GM12872 (cell line): ENCODE measurements at regions not wholly inside any gene's neighbourhood (a gene's known extent, or its start where the extent isn't known, plus 50 kb on each side); places are given as distances from the start of the nearest gene placed in this dataset.

ENCODE experiments used
- TF ChIP-seq, protein P1 (sequence below): IDR thresholded peaks from 3 replicates; pipeline ENCODE4 v1.5.1; 2011; ENCODE audit warnings: low read depth, mild to moderate bottlenecking, low read length, moderate library complexity; ENCODE audit not compliant: insufficient read depth

DNA sequence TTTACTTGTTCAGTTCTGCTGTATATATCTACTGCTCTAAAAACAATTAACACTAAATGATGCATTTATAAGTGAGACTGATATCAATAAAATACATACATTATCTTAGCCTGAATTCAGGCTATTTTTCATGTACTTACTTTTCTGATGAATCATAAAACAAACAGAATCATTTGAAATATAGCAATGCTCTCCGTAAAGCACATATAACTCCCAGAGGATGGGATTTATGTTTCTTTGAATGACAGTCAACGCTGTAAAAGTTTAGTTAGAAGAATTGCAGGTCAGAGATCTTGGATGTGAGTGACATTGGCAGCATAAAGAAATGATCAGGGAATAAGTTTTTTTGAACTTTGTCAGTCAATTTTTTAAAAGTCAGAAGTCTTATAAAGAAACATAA, 740.2 kb upstream of the NOVA1 start:
- TF ChIP-seq, protein P1, sequence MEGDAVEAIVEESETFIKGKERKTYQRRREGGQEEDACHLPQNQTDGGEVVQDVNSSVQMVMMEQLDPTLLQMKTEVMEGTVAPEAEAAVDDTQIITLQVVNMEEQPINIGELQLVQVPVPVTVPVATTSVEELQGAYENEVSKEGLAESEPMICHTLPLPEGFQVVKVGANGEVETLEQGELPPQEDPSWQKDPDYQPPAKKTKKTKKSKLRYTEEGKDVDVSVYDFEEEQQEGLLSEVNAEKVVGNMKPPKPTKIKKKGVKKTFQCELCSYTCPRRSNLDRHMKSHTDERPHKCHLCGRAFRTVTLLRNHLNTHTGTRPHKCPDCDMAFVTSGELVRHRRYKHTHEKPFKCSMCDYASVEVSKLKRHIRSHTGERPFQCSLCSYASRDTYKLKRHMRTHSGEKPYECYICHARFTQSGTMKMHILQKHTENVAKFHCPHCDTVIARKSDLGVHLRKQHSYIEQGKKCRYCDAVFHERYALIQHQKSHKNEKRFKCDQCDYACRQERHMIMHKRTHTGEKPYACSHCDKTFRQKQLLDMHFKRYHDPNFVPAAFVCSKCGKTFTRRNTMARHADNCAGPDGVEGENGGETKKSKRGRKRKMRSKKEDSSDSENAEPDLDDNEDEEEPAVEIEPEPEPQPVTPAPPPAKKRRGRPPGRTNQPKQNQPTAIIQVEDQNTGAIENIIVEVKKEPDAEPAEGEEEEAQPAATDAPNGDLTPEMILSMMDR = no peak

DNA sequence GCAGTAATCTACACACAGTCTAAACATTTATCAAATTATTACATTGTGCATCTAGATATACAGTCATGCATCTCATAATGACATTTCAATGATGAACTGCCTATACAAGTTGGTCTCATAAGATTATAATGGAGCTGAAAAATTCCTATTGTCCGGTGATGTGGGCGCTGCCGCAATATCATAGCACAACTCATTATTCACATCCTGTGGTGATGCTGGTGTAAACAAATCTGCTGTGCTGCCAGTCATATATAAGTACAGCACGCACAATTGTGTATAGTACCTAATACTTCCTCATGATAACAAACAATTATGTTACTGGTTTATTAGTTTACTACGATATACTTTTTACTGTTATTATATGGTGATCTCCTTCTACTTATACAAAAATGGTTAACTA, 768.8 kb upstream of the NOVA1 start:
- TF ChIP-seq, protein P1 = no peak

DNA sequence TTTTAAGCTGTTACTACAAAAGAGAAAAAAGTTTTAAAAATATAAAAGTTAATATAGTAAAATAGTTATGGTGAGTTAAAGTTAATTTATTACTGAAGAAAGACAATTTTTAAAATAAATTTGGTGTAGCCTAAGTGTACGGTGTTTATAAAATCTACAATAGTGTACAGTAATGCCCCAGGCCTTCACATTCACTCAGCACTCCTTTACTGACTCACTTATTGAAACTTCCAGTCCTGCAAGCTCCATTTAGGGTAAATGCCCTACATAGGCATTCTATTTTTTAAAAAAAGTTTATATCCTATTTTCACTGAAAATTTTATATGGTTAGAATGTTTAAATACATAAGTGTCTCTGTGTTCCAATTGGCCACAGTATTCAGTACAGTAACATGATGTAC, 769.5 kb upstream of the NOVA1 start:
- TF ChIP-seq, protein P1 = no peak

DNA sequence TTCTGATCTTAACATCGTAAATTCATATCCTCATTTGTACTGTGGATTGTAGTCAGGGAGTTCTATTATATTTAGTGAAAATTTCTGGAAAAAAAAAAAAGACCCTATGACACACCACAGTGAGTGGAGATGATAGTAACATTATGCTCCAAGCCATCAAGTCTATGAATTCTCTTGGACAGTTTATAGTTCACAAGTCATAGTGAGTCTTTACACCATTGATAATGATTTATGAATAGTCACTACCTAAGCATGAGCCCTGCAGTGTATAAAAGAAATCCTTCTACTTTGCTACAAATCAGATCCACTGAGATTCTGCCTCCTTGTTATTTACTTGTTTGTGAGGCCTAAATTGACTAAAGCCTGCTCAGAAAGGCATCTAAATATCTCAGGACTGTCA, 772.2 kb upstream of the NOVA1 start:
- TF ChIP-seq, protein P1 = no peak

DNA sequence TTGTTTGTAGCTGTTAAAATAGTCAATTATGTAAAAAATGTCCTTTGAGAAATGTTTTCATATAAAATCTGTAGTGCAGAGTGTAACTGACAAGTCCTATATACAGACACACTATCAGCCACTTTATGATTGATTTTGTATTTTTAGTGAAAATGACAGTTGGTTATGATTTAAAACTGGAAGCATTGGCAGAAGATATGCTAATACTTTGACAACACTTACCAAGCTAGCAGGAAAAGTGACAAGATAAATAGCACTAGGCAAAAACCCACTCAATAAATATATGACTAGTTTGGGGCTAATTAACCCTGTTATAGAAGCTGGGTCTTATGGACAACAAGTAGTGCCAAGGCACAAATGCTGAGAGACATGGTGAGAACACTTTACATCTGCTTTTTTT, 772.9 kb upstream of the NOVA1 start:
- TF ChIP-seq, protein P1 = no peak

DNA sequence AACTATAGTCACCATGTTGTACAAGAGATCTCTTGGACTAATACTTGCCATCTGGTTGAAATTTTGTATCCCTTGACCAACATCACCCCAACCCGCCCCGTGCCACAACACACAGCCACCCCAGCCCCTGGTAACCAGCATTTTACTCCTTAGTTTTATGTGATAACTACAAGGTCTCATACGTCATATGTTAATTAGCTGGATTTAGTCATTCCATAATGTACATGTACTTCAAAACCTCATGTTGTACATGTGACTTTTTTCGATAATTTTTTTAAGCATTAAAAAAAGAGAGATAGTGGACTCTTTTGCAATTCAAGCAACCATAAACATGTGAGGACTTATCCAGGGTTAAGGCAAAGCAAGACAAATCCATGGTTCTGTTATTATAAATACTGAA, 773.4 kb upstream of the NOVA1 start:
- TF ChIP-seq, protein P1 = no peak

DNA sequence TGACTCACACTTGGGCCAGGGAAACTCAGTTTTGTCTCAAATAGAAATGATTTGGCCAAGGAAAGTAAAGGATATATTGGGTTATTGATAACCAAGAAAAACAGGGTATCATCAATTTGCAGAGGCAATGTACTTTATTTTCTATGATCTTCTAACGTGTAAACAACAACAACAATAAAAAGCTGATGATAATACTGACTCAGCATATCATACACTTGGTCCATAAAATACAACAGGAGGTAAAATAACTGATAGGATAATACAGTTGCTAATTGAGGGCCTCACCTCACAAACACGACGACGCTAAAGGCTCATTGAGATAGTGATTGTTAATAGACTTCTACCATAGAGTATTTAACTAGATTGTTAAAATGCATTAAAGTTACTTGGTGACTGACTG, 774.0 kb upstream of the NOVA1 start:
- TF ChIP-seq, protein P1 = no peak

DNA sequence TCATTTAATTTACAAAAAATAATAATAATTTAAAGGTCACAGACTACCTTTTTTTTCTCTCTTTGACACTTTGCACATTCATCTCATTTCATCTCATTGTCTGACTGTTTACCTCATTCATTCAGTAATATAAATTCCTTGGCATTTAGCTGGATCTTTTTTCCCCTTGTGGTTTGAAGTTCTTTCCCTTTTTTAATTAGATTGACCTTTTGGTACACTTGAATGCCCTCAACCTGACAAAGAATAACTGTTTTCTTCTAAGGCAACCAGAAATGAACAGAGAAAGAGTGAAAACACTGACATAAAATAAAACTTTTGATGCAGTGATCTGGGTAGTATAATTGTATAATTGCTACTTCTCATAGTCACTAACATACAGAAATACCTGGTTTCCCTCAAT, 774.9 kb upstream of the NOVA1 start:
- TF ChIP-seq, protein P1 = no peak
